ENCODE measurements at regions not wholly inside any gene's neighbourhood (a gene's known extent, or its start where the extent isn't known, plus 50 kb on each side); places are given as distances from the start of the nearest gene placed in this dataset.

GRCh38 chr14:104282332-104283196, 144.2 kb downstream of the KIF26A start:
- H3K9ac ChIP-seq (ENCODE audit: low read depth, low read length) = no peak overlapping the region

GRCh38 chr14:104283197-104284106, 145.1 kb downstream of the KIF26A start:
- H3K9me3 ChIP-seq (ENCODE audit: control insufficient read depth, insufficient read depth, low read length) = no peaks in the 10 kb centered on the region
- H3K36me3 ChIP-seq (ENCODE audit: control insufficient read depth, insufficient read depth, low read length) = no peaks in the 10 kb centered on the region
- no peak overlapping the region for H3K9ac ChIP-seq (ENCODE audit: low read depth, low read length)
- H3K4me3 ChIP-seq (ENCODE audit: low read depth, low read length) = no peak overlapping the region
- no peaks in the 10 kb centered on the region for H3K4me1 ChIP-seq (ENCODE audit: control insufficient read depth, insufficient read depth, low read length)
- H3K27me3 ChIP-seq (ENCODE audit: control insufficient read depth, insufficient read depth, low read length) = no peaks in the 10 kb centered on the region

More at GRCh38 chr14:104282332-104283196, 144.2 kb downstream of the KIF26A start:
- H3K36me3 ChIP-seq (ENCODE audit: control insufficient read depth, insufficient read depth, low read length) = no peaks in the 10 kb centered on the region
- no peaks in the 10 kb centered on the region for H3K4me1 ChIP-seq (ENCODE audit: control insufficient read depth, insufficient read depth, low read length)
- H3K9me3 ChIP-seq (ENCODE audit: control insufficient read depth, insufficient read depth, low read length) = no peaks in the 10 kb centered on the region
- H3K4me3 ChIP-seq (ENCODE audit: low read depth, low read length) = no peak overlapping the region
- H3K27me3 ChIP-seq (ENCODE audit: control insufficient read depth, insufficient read depth, low read length) = no peaks in the 10 kb centered on the region

- no peaks in the 10 kb centered on the region for H3K36me3 ChIP-seq (ENCODE audit: control insufficient read depth, insufficient read depth, low read length)
- H3K4me1 ChIP-seq (ENCODE audit: control insufficient read depth, insufficient read depth, low read length) = no peaks in the 10 kb centered on the region
- H3K9ac ChIP-seq (ENCODE audit: low read depth, low read length) = no peak overlapping the region
- no peaks in the 10 kb centered on the region for H3K9me3 ChIP-seq (ENCODE audit: control insufficient read depth, insufficient read depth, low read length)
- H3K27me3 ChIP-seq (ENCODE audit: control insufficient read depth, insufficient read depth, low read length) = no peaks in the 10 kb centered on the region
- no peak overlapping the region for H3K4me3 ChIP-seq (ENCODE audit: low read depth, low read length)
These were observed 145.8 kb downstream of the KIF26A start for GRCh38 chr14:104284107-104284592.

- Histone ChIP-seq H3K9me3 (ENCODE audit: control insufficient read depth, insufficient read depth, low read length) (no peaks in the 10 kb centered on the region), H3K36me3 (ENCODE audit: control insufficient read depth, insufficient read depth, low read length) (no peaks in the 10 kb centered on the region), H3K4me1 (ENCODE audit: control insufficient read depth, insufficient read depth, low read length) (no peaks in the 10 kb centered on the region), H3K27me3 (ENCODE audit: control insufficient read depth, insufficient read depth, low read length) (no peaks in the 10 kb centered on the region), H3K9ac (ENCODE audit: low read depth, low read length) (no peak overlapping the region), H3K4me3 (ENCODE audit: low read depth, low read length) (no peak overlapping the region)
These were observed 146.5 kb downstream of the KIF26A start for GRCh38 chr14:104284636-104285507.

- Histone ChIP-seq H3K36me3 (ENCODE audit: control insufficient read depth, insufficient read depth, low read length) (no peaks in the 10 kb centered on the region), H3K9ac (ENCODE audit: low read depth, low read length) (no peak overlapping the region), H3K9me3 (ENCODE audit: control insufficient read depth, insufficient read depth, low read length) (no peaks in the 10 kb centered on the region), H3K4me1 (ENCODE audit: control insufficient read depth, insufficient read depth, low read length) (peaks cover 2% of the 10 kb centered on the region), H3K4me3 (ENCODE audit: low read depth, low read length) (no peak overlapping the region), H3K27me3 (ENCODE audit: control insufficient read depth, insufficient read depth, low read length) (no peaks in the 10 kb centered on the region)
These were observed 147.1 kb downstream of the KIF26A start for GRCh38 chr14:104285508-104285840.

GRCh38 chr14:104286086-104286485, 147.7 kb downstream of the KIF26A start:
- no peak overlapping the region for H3K9ac ChIP-seq (ENCODE audit: low read depth, low read length)
- H3K36me3 ChIP-seq (ENCODE audit: control insufficient read depth, insufficient read depth, low read length) = no peaks in the 10 kb centered on the region
- no peaks in the 10 kb centered on the region for H3K9me3 ChIP-seq (ENCODE audit: control insufficient read depth, insufficient read depth, low read length)
- H3K4me1 ChIP-seq (ENCODE audit: control insufficient read depth, insufficient read depth, low read length) = peaks cover 7% of the 10 kb centered on the region
- no peaks in the 10 kb centered on the region for H3K27me3 ChIP-seq (ENCODE audit: control insufficient read depth, insufficient read depth, low read length)
- H3K4me3 ChIP-seq (ENCODE audit: low read depth, low read length) = no peak overlapping the region

- H3K9me3 ChIP-seq (ENCODE audit: control insufficient read depth, insufficient read depth, low read length) = no peaks in the 10 kb centered on the region
- no peaks in the 10 kb centered on the region for H3K27me3 ChIP-seq (ENCODE audit: control insufficient read depth, insufficient read depth, low read length)
- no peaks in the 10 kb centered on the region for H3K36me3 ChIP-seq (ENCODE audit: control insufficient read depth, insufficient read depth, low read length)
- no peak overlapping the region for H3K4me3 ChIP-seq (ENCODE audit: low read depth, low read length)
- no peak overlapping the region for H3K9ac ChIP-seq (ENCODE audit: low read depth, low read length)
- H3K4me1 ChIP-seq (ENCODE audit: control insufficient read depth, insufficient read depth, low read length) = peaks cover 8% of the 10 kb centered on the region
These were observed 148.1 kb downstream of the KIF26A start for GRCh38 chr14:104286496-104286895.

GRCh38 chr14:104287301-104288009, 149.1 kb downstream of the KIF26A start:
- Histone ChIP-seq H3K36me3 (ENCODE audit: control insufficient read depth, insufficient read depth, low read length) (no peaks in the 10 kb centered on the region), H3K27me3 (ENCODE audit: control insufficient read depth, insufficient read depth, low read length) (no peaks in the 10 kb centered on the region), H3K4me3 (ENCODE audit: low read depth, low read length) (no peak overlapping the region), H3K4me1 (ENCODE audit: control insufficient read depth, insufficient read depth, low read length) (peaks cover 8% of the 10 kb centered on the region), H3K9ac (ENCODE audit: low read depth, low read length) (no peak overlapping the region), H3K9me3 (ENCODE audit: control insufficient read depth, insufficient read depth, low read length) (no peaks in the 10 kb centered on the region)

- Histone ChIP-seq H3K4me3 (ENCODE audit: low read depth, low read length) (no peak overlapping the region), H3K9ac (ENCODE audit: low read depth, low read length) (no peak overlapping the region), H3K27me3 (ENCODE audit: control insufficient read depth, insufficient read depth, low read length) (no peaks in the 10 kb centered on the region), H3K9me3 (ENCODE audit: control insufficient read depth, insufficient read depth, low read length) (no peaks in the 10 kb centered on the region), H3K4me1 (ENCODE audit: control insufficient read depth, insufficient read depth, low read length) (peaks cover 8% of the 10 kb centered on the region), H3K36me3 (ENCODE audit: control insufficient read depth, insufficient read depth, low read length) (no peaks in the 10 kb centered on the region)
These were observed 149.9 kb downstream of the KIF26A start for GRCh38 chr14:104288272-104288671.

- Histone ChIP-seq H3K9me3 (ENCODE audit: control insufficient read depth, insufficient read depth, low read length) (no peaks in the 10 kb centered on the region), H3K4me3 (ENCODE audit: low read depth, low read length) (no peak overlapping the region), H3K4me1 (ENCODE audit: control insufficient read depth, insufficient read depth, low read length) (peaks cover 8% of the 10 kb centered on the region), H3K27me3 (ENCODE audit: control insufficient read depth, insufficient read depth, low read length) (no peaks in the 10 kb centered on the region), H3K9ac (ENCODE audit: low read depth, low read length) (no peak overlapping the region), H3K36me3 (ENCODE audit: control insufficient read depth, insufficient read depth, low read length) (no peaks in the 10 kb centered on the region)
These were observed 151.1 kb downstream of the KIF26A start for GRCh38 chr14:104289507-104289906.

All from iPS-15b (cell line).